ENCODE measurements at regions not wholly inside any gene's neighbourhood (a gene's known extent, or its start where the extent isn't known, plus 50 kb on each side); places are given as distances from the start of the nearest gene placed in this dataset.

- H3K36me3 ChIP-seq (ENCODE audit: control insufficient read depth in 4 of 4, insufficient read depth in 4 of 4, low read length in 4 of 4), result no peaks in the 10 kb centered on the region
- no peak for ATAC-seq (ENCODE audit: insufficient read depth, low FRiP score)
- H3K9me3 ChIP-seq (ENCODE audit: control insufficient read depth in 4 of 4, insufficient read depth in 3 of 4, low read length in 3 of 4), result peaks cover 0 to 2% (median 0%) of the 10 kb centered on the region in 4 donors
- DNase-seq, result no peak
- no peak for TF ChIP-seq CTCF (IDR thresholded peaks at IDR 0.05; ENCODE audit: control extremely low read depth, extremely low read depth)
- no peak overlapping the region for H3K4me3 ChIP-seq
- H3K9ac ChIP-seq (ENCODE audit: insufficient read depth in 1 of 2, low read length in 2 of 2), result no peak overlapping the region
- H3K27me3 ChIP-seq (ENCODE audit: control insufficient read depth in 3 of 3, insufficient read depth in 3 of 3, low read length in 2 of 3), result peaks cover 0 to 9% (median 0%) of the 10 kb centered on the region in 3 donors
- H3K27ac ChIP-seq (ENCODE audit: low read depth in 1 of 2, low read length in 1 of 2), result no peak overlapping the region
- peaks cover 0 to 7% (median 0%) of the 10 kb centered on the region in 5 donors for H3K4me1 ChIP-seq (ENCODE audit: control insufficient read depth in 5 of 5, insufficient read depth in 5 of 5, low read length in 5 of 5)
These were observed 87.7 kb downstream of the MAP1LC3B2 start for GRCh38 chr12:116646901-116647300.

- H3K27ac ChIP-seq (ENCODE audit: low read depth in 1 of 2, low read length in 1 of 2), result no peak overlapping the region
- no peak for TF ChIP-seq CTCF (IDR thresholded peaks at IDR 0.05; ENCODE audit: control extremely low read depth, extremely low read depth)
- H3K9ac ChIP-seq (ENCODE audit: insufficient read depth in 1 of 2, low read length in 2 of 2), result no peak overlapping the region
- WGBS, 2 donors, result 96% methylated on average over 3 of the region's 3 CpGs
- no peak for DNase-seq
- H3K36me3 ChIP-seq (ENCODE audit: control insufficient read depth in 4 of 4, insufficient read depth in 4 of 4, low read length in 4 of 4), result no peaks in the 10 kb centered on the region
- peaks cover 0 to 2% (median 0%) of the 10 kb centered on the region in 4 donors for H3K9me3 ChIP-seq (ENCODE audit: control insufficient read depth in 4 of 4, insufficient read depth in 3 of 4, low read length in 3 of 4)
- H3K4me1 ChIP-seq (ENCODE audit: control insufficient read depth in 5 of 5, insufficient read depth in 5 of 5, low read length in 5 of 5), result no peaks in the 10 kb centered on the region
- H3K27me3 ChIP-seq (ENCODE audit: control insufficient read depth in 3 of 3, insufficient read depth in 3 of 3, low read length in 2 of 3), result peaks cover 0 to 9% (median 0%) of the 10 kb centered on the region in 3 donors
- H3K4me3 ChIP-seq, result no peak overlapping the region
- no peak for ATAC-seq (ENCODE audit: insufficient read depth, low FRiP score)
These were observed 85.6 kb downstream of the MAP1LC3B2 start for GRCh38 chr12:116644806-116645205.

- no peaks in the 10 kb centered on the region for H3K4me1 ChIP-seq (ENCODE audit: control insufficient read depth in 5 of 5, insufficient read depth in 5 of 5, low read length in 5 of 5)
- H3K9ac ChIP-seq (ENCODE audit: insufficient read depth in 1 of 2, low read length in 2 of 2), result no peak overlapping the region
- DNase-seq, result no peak
- ATAC-seq (ENCODE audit: insufficient read depth, low FRiP score), result no peak
- TF ChIP-seq CTCF (IDR thresholded peaks at IDR 0.05; ENCODE audit: control extremely low read depth, extremely low read depth), result no peak
- H3K27ac ChIP-seq (ENCODE audit: low read depth in 1 of 2, low read length in 1 of 2), result no peak overlapping the region
- peaks cover 0 to 9% (median 0%) of the 10 kb centered on the region in 3 donors for H3K27me3 ChIP-seq (ENCODE audit: control insufficient read depth in 3 of 3, insufficient read depth in 3 of 3, low read length in 2 of 3)
- WGBS, 2 donors, result 32 to 70% methylated on average over 2 of the region's 2 CpGs
- no peaks in the 10 kb centered on the region for H3K36me3 ChIP-seq (ENCODE audit: control insufficient read depth in 4 of 4, insufficient read depth in 4 of 4, low read length in 4 of 4)
- H3K4me3 ChIP-seq, result no peak overlapping the region
- H3K9me3 ChIP-seq (ENCODE audit: control insufficient read depth in 4 of 4, insufficient read depth in 3 of 4, low read length in 3 of 4), result peaks cover 0 to 2% (median 0%) of the 10 kb centered on the region in 4 donors
These were observed 83.5 kb downstream of the MAP1LC3B2 start for GRCh38 chr12:116642683-116643082.

- DNase-seq, result no peak
- H3K4me1 ChIP-seq (ENCODE audit: control insufficient read depth in 5 of 5, insufficient read depth in 5 of 5, low read length in 5 of 5), result peaks cover 0 to 2% (median 0%) of the 10 kb centered on the region in 5 donors
- 35 to 63% methylated on average over 4 of the region's 4 CpGs for WGBS, 2 donors
- no peak for TF ChIP-seq CTCF (IDR thresholded peaks at IDR 0.05; ENCODE audit: control extremely low read depth, extremely low read depth)
- ATAC-seq (ENCODE audit: insufficient read depth, low FRiP score), result no peak
- H3K27me3 ChIP-seq (ENCODE audit: control insufficient read depth in 3 of 3, insufficient read depth in 3 of 3, low read length in 2 of 3), result peaks cover 0 to 6% (median 0%) of the 10 kb centered on the region in 3 donors
- H3K4me3 ChIP-seq, result no peak overlapping the region
- no peak overlapping the region for H3K9ac ChIP-seq (ENCODE audit: insufficient read depth in 1 of 2, low read length in 2 of 2)
- H3K27ac ChIP-seq (ENCODE audit: low read depth in 1 of 2, low read length in 1 of 2), result no peak overlapping the region
- peaks cover 0 to 2% (median 0%) of the 10 kb centered on the region in 4 donors for H3K9me3 ChIP-seq (ENCODE audit: control insufficient read depth in 4 of 4, insufficient read depth in 3 of 4, low read length in 3 of 4)
- no peaks in the 10 kb centered on the region for H3K36me3 ChIP-seq (ENCODE audit: control insufficient read depth in 4 of 4, insufficient read depth in 4 of 4, low read length in 4 of 4)
These were observed 82.9 kb downstream of the MAP1LC3B2 start for GRCh38 chr12:116642106-116642505.

Measured in lung (tissue), 11 donors.